GM19023 (cell line): ENCODE measurements at regions not wholly inside any gene's neighbourhood (a gene's known extent, or its start where the extent isn't known, plus 50 kb on each side); places are given as distances from the start of the nearest gene placed in this dataset.

Experiments used
- ATAC-seq: cut with Tn5 transposase; IDR thresholded peaks from one replicate; pipeline ENCODE4 v1.9.1; 2021; ENCODE audit warnings: mild to moderate bottlenecking, moderate library complexity; ENCODE audit not compliant: unreplicated experiment

GRCh38 chr16:87228363-87228762, 88.8 kb downstream of the C16orf95 start:
- ATAC-seq, result no peak

DNA sequence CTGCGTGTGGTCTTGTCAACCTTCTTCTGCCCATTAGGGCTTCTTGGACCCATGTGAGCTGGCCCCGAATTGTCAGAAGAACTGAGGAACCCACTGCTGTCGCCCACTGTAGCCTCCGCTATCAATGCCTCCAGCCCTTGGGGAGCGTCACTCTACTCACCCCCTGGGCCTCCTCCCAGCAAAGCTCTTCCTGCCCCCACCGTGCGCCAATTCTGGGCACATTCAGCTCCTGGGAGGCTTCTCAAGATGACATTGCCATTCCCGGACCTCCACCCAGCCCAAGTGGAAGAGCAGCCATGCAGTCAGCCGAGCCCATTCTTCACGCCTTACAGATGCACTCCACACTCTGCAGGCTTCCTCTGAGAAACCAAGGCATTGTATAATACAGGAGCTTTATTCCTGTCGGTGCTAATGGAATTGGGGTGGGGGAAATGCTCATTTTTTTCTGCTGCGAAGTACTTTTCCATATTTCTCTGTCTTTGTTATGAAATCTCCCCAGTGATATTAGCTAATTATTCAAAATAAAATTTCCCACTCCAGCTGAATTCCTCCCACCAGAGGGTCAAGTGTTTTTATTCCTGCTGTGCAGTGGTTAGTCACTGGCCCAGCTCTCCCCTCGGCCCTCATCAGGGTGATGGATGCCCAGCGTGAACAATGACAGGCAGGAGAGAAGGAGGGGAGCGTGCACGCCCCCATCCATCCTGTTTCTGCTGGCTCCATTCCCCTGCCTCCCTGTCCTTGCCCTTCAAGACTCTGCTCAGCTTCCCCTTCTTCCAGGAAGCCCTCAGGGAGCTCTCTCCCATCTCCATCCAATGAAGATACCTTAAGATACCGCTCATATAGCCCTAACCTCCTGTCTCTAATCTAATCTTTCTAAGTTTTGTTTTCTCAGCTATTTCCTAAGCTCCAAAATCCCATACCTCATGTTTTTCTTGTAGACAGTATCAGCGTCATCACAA, 87.7 kb downstream of the C16orf95 start:
- no peak for ATAC-seq

- ATAC-seq, result no peak
Observed at GRCh38 chr16:87230571-87230970, 86.6 kb downstream of the C16orf95 start.

GRCh38 chr16:87231295-87231694, 85.9 kb downstream of the C16orf95 start:
- ATAC-seq, result no peak

GRCh38 chr16:87231911-87232310, 85.3 kb downstream of the C16orf95 start:
- no peak for ATAC-seq

GRCh38 chr16:87233928-87234327, 83.3 kb downstream of the C16orf95 start:
- no peak for ATAC-seq

- ATAC-seq, result no peak
Observed at GRCh38 chr16:87234601-87235000, 82.6 kb downstream of the C16orf95 start.

DNA sequence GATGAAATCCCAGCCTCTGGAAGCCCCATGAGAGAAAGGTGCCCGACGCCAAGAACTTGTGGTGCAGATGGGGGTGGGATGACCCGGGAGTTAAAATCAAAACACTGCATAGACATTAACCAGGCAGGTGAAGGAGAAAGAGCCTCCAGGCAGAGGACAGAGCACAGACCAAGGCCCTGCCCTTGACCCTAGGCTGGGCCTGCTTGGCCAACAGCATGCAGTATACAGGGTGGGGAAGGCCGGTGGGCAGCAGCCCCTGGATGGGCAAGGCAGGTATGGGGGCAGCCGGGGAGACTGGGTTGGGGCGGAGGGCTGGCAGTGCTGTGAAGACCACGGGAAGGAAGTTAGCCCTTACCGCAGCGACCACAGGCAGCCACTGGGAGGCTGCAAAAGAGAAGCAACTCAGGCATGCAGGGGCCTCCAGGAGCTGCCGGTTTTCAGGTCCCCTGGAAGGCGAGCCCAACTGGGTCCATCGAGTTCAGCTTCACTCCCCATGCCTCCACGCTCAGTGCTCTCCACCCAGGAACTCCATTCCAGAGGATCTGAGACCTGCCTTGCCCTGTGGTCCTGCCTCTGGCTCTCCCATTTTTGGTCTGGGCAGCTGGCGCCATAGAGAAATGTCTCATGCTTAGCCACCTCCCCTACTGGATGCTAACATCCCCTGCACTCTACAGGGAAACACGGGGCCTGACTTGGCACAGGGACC, 81.2 kb downstream of the C16orf95 start:
- ATAC-seq, result no peak

GRCh38 chr16:87236516-87237115, 80.6 kb downstream of the C16orf95 start:
- no peak for ATAC-seq

DNA sequence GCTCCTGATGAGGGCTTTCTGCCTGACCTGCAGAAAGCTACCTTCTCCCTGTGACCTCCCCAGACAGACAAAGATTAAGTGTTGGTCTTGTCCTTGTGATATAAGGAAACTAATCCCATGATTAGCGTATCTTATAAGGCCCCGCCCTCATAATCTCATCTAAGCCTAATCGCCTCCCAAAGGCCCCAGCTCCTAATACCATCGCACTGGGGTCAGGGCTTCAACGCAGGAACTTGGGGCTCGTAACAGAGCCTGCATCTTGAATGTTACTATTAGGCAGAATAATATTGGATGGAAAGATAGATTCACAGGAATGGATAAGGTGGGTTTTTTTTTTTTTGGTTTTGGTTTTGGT, 78.9 kb downstream of the C16orf95 start:
- no peak for ATAC-seq

- ATAC-seq, result no peak
Observed at GRCh38 chr16:87239545-87239944, 77.6 kb downstream of the C16orf95 start.

DNA sequence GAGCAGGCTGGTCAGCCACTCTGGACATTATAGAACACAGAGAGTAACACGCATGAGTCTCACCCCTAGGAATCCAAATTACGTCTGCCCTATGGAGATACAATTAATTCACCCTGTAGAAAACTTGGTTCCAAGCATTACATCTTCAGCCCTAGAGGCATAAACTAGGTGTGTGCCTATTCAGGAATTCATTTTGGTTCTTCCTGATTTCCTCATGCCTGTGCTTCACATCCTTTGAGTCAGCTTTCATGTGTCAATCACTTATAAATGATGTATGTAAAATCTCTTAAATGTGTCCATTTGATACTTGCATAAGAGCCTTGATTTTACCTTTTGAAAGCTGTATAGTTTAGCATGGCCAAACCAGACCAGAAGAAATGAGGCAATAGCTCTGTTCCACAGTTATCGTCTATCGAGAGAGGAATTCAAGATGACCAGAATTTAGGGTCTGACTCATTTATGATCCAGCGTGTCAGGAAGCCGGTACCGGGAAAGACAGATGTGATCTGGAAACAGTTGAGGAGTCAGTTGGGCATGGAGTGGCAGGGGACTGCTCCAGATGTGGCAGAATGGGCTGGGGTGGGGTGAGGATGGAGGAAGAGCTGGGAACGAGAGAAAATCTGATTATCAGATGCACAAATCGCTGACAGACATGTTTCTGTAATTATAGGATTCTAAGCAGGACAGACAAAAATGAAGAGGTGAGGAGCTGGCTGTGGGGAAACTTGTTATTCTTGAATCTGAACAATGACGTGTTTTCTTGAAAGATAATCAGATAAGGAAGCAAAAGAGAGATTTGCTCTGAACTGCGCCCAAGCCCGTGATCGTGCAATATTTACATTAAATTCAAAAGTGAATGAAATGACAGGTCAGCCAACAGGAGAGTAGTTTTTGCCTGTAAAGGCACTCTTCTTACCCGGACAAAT, 76.7 kb downstream of the C16orf95 start:
- ATAC-seq, result no peak

GRCh38 chr16:87241137-87241771, 75.9 kb downstream of the C16orf95 start:
- ATAC-seq, result no peak

DNA sequence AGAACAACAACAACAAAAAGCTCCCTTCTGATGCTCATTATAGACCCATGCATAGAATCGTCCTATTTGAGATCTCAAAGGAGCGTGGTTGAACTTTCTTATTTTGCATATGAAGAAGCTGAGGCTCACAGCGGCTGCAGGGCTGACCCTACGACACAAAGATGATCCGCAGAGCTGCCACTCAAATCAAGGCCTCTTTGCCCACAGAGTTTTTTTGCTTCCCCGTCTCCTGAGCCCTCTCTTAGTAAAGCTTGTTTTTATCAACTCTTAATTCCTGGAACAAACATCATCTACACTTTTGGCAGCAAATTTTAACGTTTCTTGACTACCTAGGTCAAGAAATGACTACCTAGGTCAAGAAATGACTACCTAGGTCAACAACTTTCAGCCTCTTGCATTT, 73.7 kb downstream of the C16orf95 start:
- no peak for ATAC-seq

- no peak for ATAC-seq
Observed at GRCh38 chr16:87244636-87245197, 72.5 kb downstream of the C16orf95 start.

GRCh38 chr16:87245511-87245910, 71.7 kb downstream of the C16orf95 start:
- no peak for ATAC-seq

GRCh38 chr16:87246269-87247065, 70.7 kb downstream of the C16orf95 start:
- no peak for ATAC-seq

DNA sequence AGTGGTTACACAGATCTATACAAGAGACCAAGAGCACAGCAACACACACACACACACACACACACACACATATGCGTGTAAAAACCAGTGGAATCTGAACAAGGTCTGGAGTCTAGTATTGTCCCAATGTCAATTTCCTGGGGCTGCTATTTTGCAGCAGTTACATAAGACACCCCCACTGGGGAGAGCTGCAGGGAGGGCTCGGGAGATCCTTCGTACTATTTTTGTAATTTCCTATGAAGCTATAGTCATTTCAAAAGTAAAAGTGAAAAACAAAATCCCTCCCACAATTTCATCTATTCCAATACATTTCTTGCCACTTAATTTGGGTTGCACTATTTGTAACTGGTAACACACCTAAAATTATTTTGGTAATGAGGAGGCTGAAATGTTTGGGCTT, 68.5 kb downstream of the C16orf95 start:
- no peak for ATAC-seq

- ATAC-seq, result no peak
Observed at GRCh38 chr16:87249425-87249824, 67.8 kb downstream of the C16orf95 start.
